RWPE2 (cell line): ENCODE measurements at regions not wholly inside any gene's neighbourhood (a gene's known extent, or its start where the extent isn't known, plus 50 kb on each side); places are given as distances from the start of the nearest gene placed in this dataset.

Experiments
- ATAC-seq: fragments of 200-7000 bp; cut with Tn5 transposase; 3 replicates; pipeline ENCODE4 v1.9.1; 2021; ENCODE audit warnings: low read depth
- DNase-seq: peaks from one replicate; pipeline ENCODE4 v3.0.0-alpha.2; 2020; ENCODE audit warnings: low spot score
- H3K27ac ChIP-seq: fragments of 450-650 bp; 2 replicates; pipeline ENCODE4 v1.5.1; 2017; ENCODE audit warnings: mild to moderate bottlenecking; ENCODE audit not compliant: poor library complexity, severe bottlenecking
- H3K27me3 ChIP-seq: fragments of 250-450 bp; sonication (Bioruptor Pico); 2 replicates; pipeline ENCODE4 v1.5.1; 2021; ENCODE audit warnings: mild to moderate bottlenecking, moderate library complexity; ENCODE audit not compliant: insufficient read depth, poor library complexity, severe bottlenecking
- H3K36me3 ChIP-seq: fragments of 250-450 bp; sonication (Bioruptor Pico); 2 replicates; pipeline ENCODE4 v1.5.1; 2020; ENCODE audit warnings: low read depth, mild to moderate bottlenecking, moderate library complexity
- H3K4me1 ChIP-seq: fragments of 250-450 bp; sonication (Bioruptor Pico); 2 replicates; pipeline ENCODE4 v1.5.1; 2021; ENCODE audit warnings: mild to moderate bottlenecking, moderate library complexity; ENCODE audit not compliant: insufficient read depth, poor library complexity, severe bottlenecking
- H3K4me3 ChIP-seq: fragments of 250-450 bp; sonication (Bioruptor Pico); 2 replicates; pipeline ENCODE4 v1.5.1; 2021; ENCODE audit warnings: mild to moderate bottlenecking, moderate library complexity; ENCODE audit not compliant: severe bottlenecking
- H3K9me3 ChIP-seq: fragments of 250-450 bp; sonication (Bioruptor Pico); 2 replicates; pipeline ENCODE4 v1.5.1; 2021; ENCODE audit warnings: mild to moderate bottlenecking, moderate library complexity; ENCODE audit not compliant: severe bottlenecking
- TF ChIP-seq, protein P1 (sequence below): fragments of 450-650 bp; IDR thresholded peaks from one replicate; pipeline ENCODE4 v1.5.1; 2017; ENCODE audit warnings: mild to moderate bottlenecking, moderate library complexity; ENCODE audit not compliant: poor library complexity, severe bottlenecking

DNA sequence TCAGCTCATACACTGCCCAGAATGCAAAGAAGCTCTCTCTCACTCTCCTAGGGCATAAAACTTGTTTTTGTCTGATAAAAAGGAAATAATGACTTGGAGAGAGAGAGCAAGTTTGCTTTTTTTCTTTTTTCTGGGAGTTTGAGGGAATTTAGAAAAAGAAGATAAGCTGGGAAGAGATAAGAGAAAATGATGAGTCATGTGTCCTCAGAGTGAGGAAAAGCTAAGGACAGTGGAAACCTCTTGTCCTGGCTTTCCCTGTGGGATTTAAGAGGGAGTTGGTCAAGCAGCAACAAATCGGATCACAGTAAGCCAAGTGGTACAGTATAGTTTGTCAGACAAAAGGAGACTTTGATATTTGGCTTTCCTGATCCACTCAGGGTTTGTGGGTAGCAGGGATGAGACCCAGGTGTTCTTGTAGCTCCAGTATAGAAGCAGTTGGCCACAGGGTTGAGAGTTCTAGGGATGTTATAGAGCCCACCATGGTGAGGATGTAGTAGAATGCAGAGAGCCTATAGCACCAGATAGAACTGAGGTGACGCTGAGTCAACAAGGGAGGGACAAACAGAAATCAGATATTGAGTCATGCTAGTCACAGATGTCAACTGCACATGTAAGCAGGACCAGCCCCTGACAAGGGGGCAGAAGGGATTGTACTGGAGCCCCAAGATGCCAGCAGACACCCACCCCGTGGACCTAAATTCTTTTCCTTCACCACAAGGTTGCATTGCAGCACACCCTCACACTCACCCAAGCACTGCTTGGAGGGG is 219.3 kb upstream of the TAC1 start:
- no peaks in the 10 kb centered on the region for H3K4me1 ChIP-seq
- H3K9me3 ChIP-seq, result no peaks in the 10 kb centered on the region
- no peak overlapping the region for H3K27ac ChIP-seq
- TF ChIP-seq, protein P1, sequence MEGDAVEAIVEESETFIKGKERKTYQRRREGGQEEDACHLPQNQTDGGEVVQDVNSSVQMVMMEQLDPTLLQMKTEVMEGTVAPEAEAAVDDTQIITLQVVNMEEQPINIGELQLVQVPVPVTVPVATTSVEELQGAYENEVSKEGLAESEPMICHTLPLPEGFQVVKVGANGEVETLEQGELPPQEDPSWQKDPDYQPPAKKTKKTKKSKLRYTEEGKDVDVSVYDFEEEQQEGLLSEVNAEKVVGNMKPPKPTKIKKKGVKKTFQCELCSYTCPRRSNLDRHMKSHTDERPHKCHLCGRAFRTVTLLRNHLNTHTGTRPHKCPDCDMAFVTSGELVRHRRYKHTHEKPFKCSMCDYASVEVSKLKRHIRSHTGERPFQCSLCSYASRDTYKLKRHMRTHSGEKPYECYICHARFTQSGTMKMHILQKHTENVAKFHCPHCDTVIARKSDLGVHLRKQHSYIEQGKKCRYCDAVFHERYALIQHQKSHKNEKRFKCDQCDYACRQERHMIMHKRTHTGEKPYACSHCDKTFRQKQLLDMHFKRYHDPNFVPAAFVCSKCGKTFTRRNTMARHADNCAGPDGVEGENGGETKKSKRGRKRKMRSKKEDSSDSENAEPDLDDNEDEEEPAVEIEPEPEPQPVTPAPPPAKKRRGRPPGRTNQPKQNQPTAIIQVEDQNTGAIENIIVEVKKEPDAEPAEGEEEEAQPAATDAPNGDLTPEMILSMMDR, result no peak
- DNase-seq (no peak), ATAC-seq (no peak)
- H3K4me3 ChIP-seq, result no peak overlapping the region
- H3K36me3 ChIP-seq, result no peaks in the 10 kb centered on the region
- H3K27me3 ChIP-seq, result peaks cover 12% of the 10 kb centered on the region

DNA sequence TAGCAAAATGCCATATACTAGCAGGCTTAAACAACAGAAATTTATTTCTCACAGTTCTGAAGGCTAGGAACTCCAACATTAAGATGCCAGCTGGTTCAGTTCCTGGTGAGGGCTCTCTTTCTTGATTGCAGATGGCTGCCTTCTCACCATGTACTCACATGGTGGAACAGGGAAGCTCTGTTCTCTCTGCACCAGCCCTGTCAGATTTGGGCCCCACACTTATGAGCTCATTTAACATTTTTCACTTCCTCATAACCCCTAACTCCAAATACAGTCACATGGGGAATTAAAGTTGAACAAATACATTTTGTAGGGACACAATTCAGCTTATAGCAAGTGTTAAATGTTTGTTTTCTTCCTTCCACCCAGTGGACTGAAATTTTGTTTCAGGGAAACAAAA is 218.6 kb upstream of the TAC1 start:
- DNase-seq (no peak), ATAC-seq (no peak)
- no peaks in the 10 kb centered on the region for H3K4me1 ChIP-seq
- peaks cover 12% of the 10 kb centered on the region for H3K27me3 ChIP-seq
- TF ChIP-seq, protein P1, result no peak
- no peak overlapping the region for H3K27ac ChIP-seq
- no peaks in the 10 kb centered on the region for H3K36me3 ChIP-seq
- no peak overlapping the region for H3K4me3 ChIP-seq
- no peaks in the 10 kb centered on the region for H3K9me3 ChIP-seq

DNA sequence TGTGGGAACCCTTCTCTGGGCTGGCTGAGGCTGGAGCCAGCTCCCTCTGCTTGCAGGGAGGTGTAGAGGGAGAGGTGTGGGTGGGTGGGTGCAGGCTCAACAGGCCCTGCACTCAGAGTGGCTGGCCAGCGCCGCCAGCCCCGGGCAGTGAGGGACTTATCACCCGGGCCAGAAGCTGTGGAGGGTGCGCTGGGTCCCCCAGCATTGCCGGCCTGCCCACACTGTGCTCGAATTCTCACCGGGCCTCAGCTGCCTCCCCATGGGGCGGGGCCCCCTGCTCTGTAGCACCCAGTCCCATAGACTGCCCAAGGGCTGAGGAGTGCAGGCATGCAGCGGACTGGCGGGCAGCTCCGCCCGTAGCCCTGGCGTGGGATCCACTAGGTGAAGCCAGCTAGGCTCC is 190.7 kb upstream of the TAC1 start:
- ATAC-seq (no peak), DNase-seq (no peak)
- Histone ChIP-seq H3K9me3 (no peaks in the 10 kb centered on the region), H3K36me3 (no peaks in the 10 kb centered on the region), H3K4me1 (no peaks in the 10 kb centered on the region), H3K27me3 (no peaks in the 10 kb centered on the region), H3K27ac (no peak overlapping the region), H3K4me3 (no peak overlapping the region)
- TF ChIP-seq, protein P1, result no peak

DNA sequence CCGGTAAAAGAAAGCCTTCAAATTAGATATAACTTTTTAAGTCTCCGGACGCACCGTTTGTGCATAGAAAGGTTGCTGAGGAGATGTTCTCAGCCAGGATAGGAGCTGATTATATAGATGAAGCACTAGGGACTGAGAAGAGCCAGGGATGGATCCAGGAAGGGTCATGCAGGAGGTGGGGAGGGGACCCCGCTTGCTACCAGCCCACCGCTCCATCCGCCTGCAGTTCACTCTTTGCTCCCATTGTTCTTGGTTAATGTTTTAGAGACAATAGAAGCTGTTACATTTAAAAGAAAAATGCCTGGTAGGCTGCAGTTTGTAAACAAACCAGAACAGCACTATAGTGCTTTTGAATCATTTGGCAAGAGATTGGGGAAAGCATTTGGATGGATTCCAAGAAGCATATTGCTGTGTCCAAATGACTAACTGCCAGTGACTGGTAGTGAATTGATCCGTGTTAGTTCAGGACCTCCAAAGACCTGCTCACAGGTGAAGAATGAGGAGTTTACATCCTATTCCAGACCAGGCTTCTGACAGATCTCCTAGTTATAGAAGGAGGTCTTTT is 175.9 kb upstream of the TAC1 start:
- Histone ChIP-seq H3K27me3 (no peaks in the 10 kb centered on the region), H3K36me3 (no peaks in the 10 kb centered on the region), H3K4me1 (no peaks in the 10 kb centered on the region), H3K4me3 (no peak overlapping the region), H3K9me3 (no peaks in the 10 kb centered on the region), H3K27ac (no peak overlapping the region)
- DNase-seq (no peak), ATAC-seq (peak; percentile 27; the same call in 1 of the 3 replicates)
- TF ChIP-seq, protein P1, result no peak

DNA sequence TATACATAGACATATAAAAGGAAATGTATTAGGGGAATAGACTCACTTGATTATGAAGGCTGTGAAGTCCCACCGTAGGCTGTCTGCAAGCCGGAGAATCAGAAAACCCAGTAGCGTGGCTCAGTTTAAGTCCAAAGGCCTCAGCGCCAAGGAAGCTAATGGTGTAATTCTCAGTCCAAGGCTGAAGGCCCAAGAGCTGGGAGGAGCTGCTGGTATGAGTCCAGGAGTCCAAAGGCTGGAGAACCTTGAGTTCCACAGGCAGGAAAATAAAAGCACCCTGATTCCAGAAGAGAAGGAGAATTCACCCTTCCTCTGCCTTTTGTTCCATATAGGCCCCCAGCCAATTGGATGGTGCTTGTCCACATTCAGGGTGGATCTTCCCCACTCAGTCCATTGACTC is 166.2 kb upstream of the TAC1 start:
- H3K36me3 ChIP-seq, result no peaks in the 10 kb centered on the region
- H3K27me3 ChIP-seq, result peaks cover 4% of the 10 kb centered on the region
- H3K9me3 ChIP-seq, result no peaks in the 10 kb centered on the region
- TF ChIP-seq, protein P1, result no peak
- no peak for DNase-seq
- ATAC-seq, result no peak
- no peaks in the 10 kb centered on the region for H3K4me1 ChIP-seq
- no peak overlapping the region for H3K4me3 ChIP-seq
- no peak overlapping the region for H3K27ac ChIP-seq
